Progenitor cell of endocrine pancreas (in vitro differentiated cells): ENCODE measurements at regions not wholly inside any gene's neighbourhood (a gene's known extent, or its start where the extent isn't known, plus 50 kb on each side); places are given as distances from the start of the nearest gene placed in this dataset.

Experiments
- DNase-seq: peaks from one replicate; pipeline ENCODE4 v3.0.0; 2021; ENCODE audit warnings: low spot score; ENCODE audit not compliant: unreplicated experiment
- H3K27ac Mint-ChIP-seq: 2 replicates; pipeline ENCODE4 v1.8.0; 2021; ENCODE audit warnings: mild to moderate bottlenecking, moderate library complexity, mixed read lengths
- H3K27me3 Mint-ChIP-seq: 2 replicates; pipeline ENCODE4 v1.8.0; 2021; ENCODE audit warnings: mixed read lengths
- H3K36me3 Mint-ChIP-seq: 2 replicates; pipeline ENCODE4 v1.8.0; 2022; ENCODE audit warnings: mixed read lengths; ENCODE audit not compliant: insufficient read depth
- H3K4me1 Mint-ChIP-seq: 2 replicates; pipeline ENCODE4 v1.8.0; 2021; ENCODE audit warnings: low read depth, mixed read lengths
- H3K4me3 Mint-ChIP-seq: 2 replicates; pipeline ENCODE4 v1.8.0; 2021; ENCODE audit warnings: low read depth, mild to moderate bottlenecking, moderate library complexity, mixed read lengths
- H3K9me3 Mint-ChIP-seq: 2 replicates; pipeline ENCODE4 v1.8.0; 2021; ENCODE audit warnings: low read depth, mixed read lengths
- CTCF ChIP-seq: fragments of 200-600 bp; sonication (generic); IDR thresholded peaks from one replicate; pipeline ENCODE4 v1.5.0; 2021; ENCODE audit warnings: antibody characterized with exemption, mild to moderate bottlenecking; ENCODE audit not compliant: unreplicated experiment

- TF ChIP-seq CTCF, result no peak
- peaks cover 14% of the 10 kb centered on the region for H3K9me3 Mint-ChIP-seq
- peaks cover 3% of the 10 kb centered on the region for H3K36me3 Mint-ChIP-seq
- DNase-seq, result no peak
- H3K4me3 Mint-ChIP-seq, result no peak overlapping the region
- H3K4me1 Mint-ChIP-seq, result no peaks in the 10 kb centered on the region
- H3K27ac Mint-ChIP-seq, result no peak overlapping the region
- H3K27me3 Mint-ChIP-seq, result no peaks in the 10 kb centered on the region
Observed at GRCh38 chr10:78247821-78248220, 214.2 kb downstream of the RPS24 start.

- no peak for DNase-seq
- Mint-ChIP-seq H3K36me3 (peaks cover 1% of the 10 kb centered on the region), H3K9me3 (peaks cover 7% of the 10 kb centered on the region), H3K4me1 (no peaks in the 10 kb centered on the region), H3K27ac (no peak overlapping the region), H3K27me3 (no peaks in the 10 kb centered on the region), H3K4me3 (no peak overlapping the region)
- TF ChIP-seq CTCF, result no peak
Observed at GRCh38 chr10:78248651-78249464, 215.2 kb downstream of the RPS24 start.

GRCh38 chr10:78249690-78250089 is 216.0 kb downstream of the RPS24 start:
- H3K4me1 Mint-ChIP-seq, result no peaks in the 10 kb centered on the region
- H3K27me3 Mint-ChIP-seq, result no peaks in the 10 kb centered on the region
- H3K27ac Mint-ChIP-seq, result no peak overlapping the region
- TF ChIP-seq CTCF, result no peak
- H3K36me3 Mint-ChIP-seq, result no peaks in the 10 kb centered on the region
- H3K4me3 Mint-ChIP-seq, result no peak overlapping the region
- DNase-seq, result no peak
- peaks cover 4% of the 10 kb centered on the region for H3K9me3 Mint-ChIP-seq

GRCh38 chr10:78250313-78251015 is 216.8 kb downstream of the RPS24 start:
- Mint-ChIP-seq H3K27ac (no peak overlapping the region), H3K4me1 (no peaks in the 10 kb centered on the region), H3K9me3 (no peaks in the 10 kb centered on the region), H3K36me3 (no peaks in the 10 kb centered on the region), H3K4me3 (no peak overlapping the region), H3K27me3 (peaks cover under 1% of the 10 kb centered on the region)
- DNase-seq, result no peak
- no peak for TF ChIP-seq CTCF

GRCh38 chr10:78251016-78251385 is 217.3 kb downstream of the RPS24 start:
- no peaks in the 10 kb centered on the region for H3K36me3 Mint-ChIP-seq
- no peaks in the 10 kb centered on the region for H3K9me3 Mint-ChIP-seq
- no peaks in the 10 kb centered on the region for H3K4me1 Mint-ChIP-seq
- no peak for DNase-seq
- no peak for TF ChIP-seq CTCF
- H3K27me3 Mint-ChIP-seq, result peaks cover 3% of the 10 kb centered on the region
- no peak overlapping the region for H3K27ac Mint-ChIP-seq
- H3K4me3 Mint-ChIP-seq, result no peak overlapping the region
